ENCODE measurements at regions not wholly inside any gene's neighbourhood (a gene's known extent, or its start where the extent isn't known, plus 50 kb on each side); places are given as distances from the start of the nearest gene placed in this dataset.
"Not testable (repeated sequence)": the region's sequence is repeated elsewhere in the genome, so short reads cannot be mapped to it uniquely, and the experiment has no call there.

DNA sequence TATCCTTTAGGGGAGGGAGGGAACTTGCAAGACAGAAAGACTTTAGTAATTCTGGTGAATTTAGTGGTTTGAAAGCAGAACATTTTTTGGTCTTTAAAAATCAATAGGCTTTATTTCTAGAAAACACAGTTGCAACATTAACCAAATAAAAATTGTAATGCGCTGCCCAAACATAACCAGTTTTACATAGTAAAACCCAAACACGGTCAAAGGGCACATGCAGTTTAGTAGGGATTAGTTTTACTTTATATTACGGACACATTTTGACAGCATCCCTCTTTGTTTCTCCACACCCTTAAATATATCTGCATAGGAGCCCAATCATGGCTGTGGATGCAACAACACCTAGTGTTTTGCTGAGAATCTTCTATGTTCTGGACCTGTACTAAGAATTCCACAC lies 156.7 kb downstream of the NR2F2 start:
- TF ChIP-seq, protein P1, sequence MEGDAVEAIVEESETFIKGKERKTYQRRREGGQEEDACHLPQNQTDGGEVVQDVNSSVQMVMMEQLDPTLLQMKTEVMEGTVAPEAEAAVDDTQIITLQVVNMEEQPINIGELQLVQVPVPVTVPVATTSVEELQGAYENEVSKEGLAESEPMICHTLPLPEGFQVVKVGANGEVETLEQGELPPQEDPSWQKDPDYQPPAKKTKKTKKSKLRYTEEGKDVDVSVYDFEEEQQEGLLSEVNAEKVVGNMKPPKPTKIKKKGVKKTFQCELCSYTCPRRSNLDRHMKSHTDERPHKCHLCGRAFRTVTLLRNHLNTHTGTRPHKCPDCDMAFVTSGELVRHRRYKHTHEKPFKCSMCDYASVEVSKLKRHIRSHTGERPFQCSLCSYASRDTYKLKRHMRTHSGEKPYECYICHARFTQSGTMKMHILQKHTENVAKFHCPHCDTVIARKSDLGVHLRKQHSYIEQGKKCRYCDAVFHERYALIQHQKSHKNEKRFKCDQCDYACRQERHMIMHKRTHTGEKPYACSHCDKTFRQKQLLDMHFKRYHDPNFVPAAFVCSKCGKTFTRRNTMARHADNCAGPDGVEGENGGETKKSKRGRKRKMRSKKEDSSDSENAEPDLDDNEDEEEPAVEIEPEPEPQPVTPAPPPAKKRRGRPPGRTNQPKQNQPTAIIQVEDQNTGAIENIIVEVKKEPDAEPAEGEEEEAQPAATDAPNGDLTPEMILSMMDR (IDR thresholded peaks at IDR 0.05; ENCODE audit: low read depth, low read length) = no peak
- no peak overlapping the region for H3K4me3 ChIP-seq (ENCODE audit: low read depth, low read length)

DNA sequence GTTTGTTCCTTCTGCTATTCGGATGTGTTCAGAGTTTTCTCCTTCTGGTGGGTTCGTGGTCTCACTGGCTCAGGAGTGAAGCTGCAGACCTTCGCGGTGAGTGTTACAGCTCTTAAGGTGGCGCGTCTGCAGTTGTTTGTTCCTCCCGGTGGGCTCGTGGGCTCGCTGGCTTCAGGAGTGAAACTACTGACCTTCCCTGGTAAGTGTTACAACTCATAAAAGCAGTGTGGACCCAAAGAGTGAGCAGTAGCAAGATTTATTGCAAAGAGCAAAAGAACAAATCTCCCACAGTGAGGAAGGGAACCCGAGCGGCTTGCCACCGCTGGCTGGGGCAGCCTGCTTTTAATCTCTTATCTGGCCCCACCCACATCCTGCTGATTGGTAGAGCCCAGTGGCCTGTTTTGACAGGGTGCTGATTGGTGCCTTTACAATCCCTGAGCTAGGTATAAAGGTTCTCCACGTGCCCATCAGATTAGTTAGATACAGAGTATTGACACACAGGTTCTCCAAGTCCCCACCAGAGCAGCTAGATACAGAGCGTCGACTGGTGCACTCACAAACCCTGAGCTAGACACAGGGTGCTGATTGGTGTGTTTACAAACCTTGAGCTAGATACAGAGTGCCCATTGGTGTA lies 160.7 kb downstream of the NR2F2 start:
- not testable (repeated sequence) for H3K4me3 ChIP-seq (ENCODE audit: low read depth, low read length)

DNA sequence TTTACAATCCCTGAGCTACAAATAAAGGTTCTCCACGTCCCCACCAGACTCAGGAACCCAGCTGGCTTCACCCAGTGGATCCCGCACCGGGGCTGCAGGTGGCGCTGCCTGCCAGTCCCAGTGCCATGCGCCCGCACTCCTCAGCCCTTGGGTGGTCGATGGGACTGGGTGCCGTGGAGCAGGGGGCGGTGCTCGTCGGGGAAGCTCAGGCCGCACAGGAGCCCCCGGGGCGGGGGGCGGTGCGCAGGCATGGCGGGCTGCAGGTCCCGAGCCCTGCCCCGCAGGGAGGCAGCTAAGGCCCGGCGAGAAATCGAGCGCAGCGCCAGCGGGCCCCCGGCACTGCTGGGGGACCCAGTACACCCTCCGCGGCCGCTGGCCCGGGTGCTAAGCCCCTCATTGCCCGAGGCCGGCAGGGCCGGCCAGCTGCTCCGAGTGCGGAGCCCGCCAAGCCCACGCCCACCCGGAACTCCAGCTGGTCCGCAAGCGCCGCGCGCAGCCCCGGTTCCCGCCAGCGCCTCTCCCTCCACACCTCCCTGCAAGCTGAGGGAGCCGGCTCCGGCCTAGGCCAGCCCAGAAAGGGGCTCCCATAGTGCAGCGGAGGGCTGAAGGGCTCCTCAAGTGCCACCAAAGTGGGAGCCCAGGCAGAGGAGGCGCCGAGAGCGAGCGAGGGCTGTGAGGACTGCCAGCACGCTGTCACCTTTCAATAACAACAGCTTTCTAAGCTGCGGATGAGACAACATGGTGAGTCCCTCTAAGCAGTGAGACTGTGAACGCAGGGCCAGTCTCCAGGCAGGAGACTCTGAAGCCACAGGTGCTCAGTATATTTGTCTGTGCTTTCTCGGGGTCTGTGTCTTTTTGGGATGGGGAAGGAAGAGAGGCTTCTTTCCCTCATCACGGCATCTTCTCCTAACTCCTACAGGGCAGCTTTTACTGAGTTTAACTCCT lies 161.5 kb downstream of the NR2F2 start:
- H3K4me3 ChIP-seq (ENCODE audit: low read depth, low read length) = not testable (repeated sequence)

DNA sequence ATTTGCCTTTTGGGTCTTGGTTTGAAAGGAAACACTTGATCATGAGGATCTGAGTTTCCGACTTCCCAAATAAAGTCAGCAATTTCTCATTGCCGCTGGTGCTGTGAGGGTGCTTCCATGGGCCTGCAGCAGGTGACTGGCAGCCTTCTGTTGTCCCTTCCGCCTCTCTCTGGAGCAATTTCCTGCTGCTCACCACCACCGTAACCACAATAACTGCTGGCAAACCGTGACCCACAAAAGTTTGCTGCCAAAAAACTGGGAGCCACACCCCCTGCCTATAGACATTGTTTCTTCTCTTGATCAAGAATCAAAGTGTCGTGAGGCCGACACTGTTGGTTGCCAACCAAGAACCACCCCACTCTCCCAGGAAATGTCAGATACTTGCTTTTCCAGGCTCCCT lies 164.0 kb downstream of the NR2F2 start:
- TF ChIP-seq, protein P1 (IDR thresholded peaks at IDR 0.05; ENCODE audit: low read depth, low read length) = no peak

DNA sequence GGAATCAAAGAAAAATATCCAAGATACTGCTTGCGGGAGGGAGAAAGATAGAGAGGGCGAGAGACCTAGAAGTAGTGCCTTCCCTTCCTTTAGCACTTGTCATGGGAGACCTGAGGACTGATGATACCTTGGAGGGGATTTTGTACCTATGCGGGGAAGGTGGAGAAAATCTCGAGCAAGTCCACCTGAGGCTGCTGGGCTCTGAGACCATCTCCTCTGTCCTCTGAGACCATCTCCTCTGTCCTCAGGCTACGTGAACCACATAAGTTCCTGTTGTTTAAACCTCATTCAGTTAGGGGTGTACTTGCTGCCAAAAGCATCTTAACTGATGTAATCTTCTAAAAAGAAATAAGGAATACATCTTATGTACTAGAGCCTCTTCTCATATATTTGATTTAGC lies 164.9 kb downstream of the NR2F2 start:
- H3K4me3 ChIP-seq (ENCODE audit: low read depth, low read length) = no peak overlapping the region
- TF ChIP-seq, protein P1 (IDR thresholded peaks at IDR 0.05; ENCODE audit: low read depth, low read length) = no peak

More for the DNA sequence above, 164.0 kb downstream of the NR2F2 start:
- H3K4me3 ChIP-seq (ENCODE audit: low read depth, low read length) = no peak overlapping the region

DNA sequence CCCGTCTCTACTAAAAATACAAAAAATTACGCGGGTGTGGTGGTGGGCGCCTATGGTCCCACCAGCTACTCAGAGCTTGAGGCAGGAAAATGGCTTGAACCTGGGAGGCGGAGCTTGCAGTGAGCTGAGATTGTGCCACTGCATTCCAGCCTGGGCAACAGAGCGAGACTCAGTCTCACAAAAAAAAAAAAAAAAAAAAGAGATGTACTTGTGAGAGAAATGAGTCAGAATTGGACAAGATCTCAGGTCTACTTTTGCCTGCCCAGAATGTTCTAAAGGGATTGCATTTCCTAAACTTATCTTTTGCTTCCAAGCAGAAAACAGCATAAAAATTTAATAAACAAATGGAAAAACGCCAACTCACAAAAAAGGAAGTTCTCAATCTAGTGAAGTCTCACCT lies 167.5 kb downstream of the NR2F2 start:
- TF ChIP-seq, protein P1 (IDR thresholded peaks at IDR 0.05; ENCODE audit: low read depth, low read length) = no peak
- H3K4me3 ChIP-seq (ENCODE audit: low read depth, low read length) = no peak overlapping the region

DNA sequence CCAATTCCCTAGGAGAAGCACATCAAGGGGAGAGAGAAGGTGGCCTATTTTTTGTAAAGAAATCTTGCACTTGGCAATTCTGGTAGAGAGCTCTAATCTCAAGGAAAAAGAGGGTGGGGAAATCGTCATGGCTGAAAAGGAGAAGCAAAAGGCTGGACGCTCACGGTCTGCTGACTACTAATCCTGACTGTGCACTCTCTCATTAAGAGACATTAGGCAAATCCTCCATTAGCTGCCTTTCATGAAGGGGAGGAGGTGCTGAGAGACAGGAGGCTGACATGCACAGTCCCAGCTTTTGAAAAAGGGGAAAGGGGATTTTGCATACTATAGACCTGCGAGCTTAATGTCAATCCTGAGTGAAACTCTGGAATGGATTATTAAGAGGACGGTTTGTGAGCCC lies 170.0 kb downstream of the NR2F2 start:
- TF ChIP-seq, protein P1 (IDR thresholded peaks at IDR 0.05; ENCODE audit: low read depth, low read length) = no peak

DNA sequence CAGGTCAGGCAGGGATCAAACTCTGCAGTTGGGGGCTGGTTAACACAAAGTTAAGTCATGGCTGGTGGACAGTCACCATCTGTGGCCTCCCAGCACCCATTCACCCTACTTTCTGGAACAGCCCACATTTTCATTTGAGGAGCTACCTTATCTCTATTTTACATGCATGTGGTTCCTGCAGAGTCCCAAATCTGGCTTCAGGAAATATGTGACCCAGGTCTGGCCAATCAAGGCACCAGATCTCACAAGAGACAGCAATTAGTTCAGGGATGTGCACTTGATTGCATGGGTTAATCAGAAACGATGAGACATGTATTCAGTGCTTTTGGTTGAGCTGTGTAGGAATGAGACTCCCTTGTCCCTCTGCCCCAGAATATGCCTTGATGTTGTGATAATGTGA lies 170.9 kb downstream of the NR2F2 start:
- no peak overlapping the region for H3K4me3 ChIP-seq (ENCODE audit: low read depth, low read length)
- TF ChIP-seq, protein P1 (IDR thresholded peaks at IDR 0.05; ENCODE audit: low read depth, low read length) = no peak

More for the DNA sequence above, 170.0 kb downstream of the NR2F2 start:
- H3K4me3 ChIP-seq (ENCODE audit: low read depth, low read length) = no peak overlapping the region

Data from WI38 (cell line).